ENCODE measurements at regions not wholly inside any gene's neighbourhood (a gene's known extent, or its start where the extent isn't known, plus 50 kb on each side); places are given as distances from the start of the nearest gene placed in this dataset.

- Histone ChIP-seq H3K27ac (no peak overlapping the region), H3K27me3 (no peaks in the 10 kb centered on the region), H3K36me3 (no peaks in the 10 kb centered on the region), H3K4me1 (no peaks in the 10 kb centered on the region), H3K4me3 (no peak overlapping the region), H3K9me3 (no peaks in the 10 kb centered on the region)
- no peak for TF ChIP-seq CTCF (IDR thresholded peaks at IDR 0.05)
- no peak for DNase-seq (ENCODE audit: low spot score)
Observed at GRCh38 chr16:6160303-6160702, 1062.7 kb upstream of the EEF2KMT start.

- Histone ChIP-seq H3K4me3 (no peak overlapping the region), H3K4me1 (no peaks in the 10 kb centered on the region), H3K27ac (no peak overlapping the region), H3K36me3 (no peaks in the 10 kb centered on the region), H3K27me3 (no peaks in the 10 kb centered on the region), H3K9me3 (no peaks in the 10 kb centered on the region)
- no peak for DNase-seq (ENCODE audit: low spot score)
- no peak for TF ChIP-seq CTCF (IDR thresholded peaks at IDR 0.05)
Observed at GRCh38 chr16:6157806-6158205, 1060.2 kb upstream of the EEF2KMT start.

- H3K4me3 ChIP-seq, result no peak overlapping the region
- no peaks in the 10 kb centered on the region for H3K9me3 ChIP-seq
- H3K27ac ChIP-seq, result no peak overlapping the region
- no peaks in the 10 kb centered on the region for H3K36me3 ChIP-seq
- DNase-seq (ENCODE audit: low spot score), result no peak
- no peaks in the 10 kb centered on the region for H3K27me3 ChIP-seq
- TF ChIP-seq CTCF (IDR thresholded peaks at IDR 0.05), result no peak
- no peaks in the 10 kb centered on the region for H3K4me1 ChIP-seq
Observed at GRCh38 chr16:6155271-6155670, 1057.7 kb upstream of the EEF2KMT start.

GRCh38 chr16:6153901-6154300 is 1056.3 kb upstream of the EEF2KMT start:
- Histone ChIP-seq H3K4me3 (no peak overlapping the region), H3K4me1 (no peaks in the 10 kb centered on the region), H3K27ac (no peak overlapping the region), H3K27me3 (no peaks in the 10 kb centered on the region), H3K9me3 (no peaks in the 10 kb centered on the region), H3K36me3 (no peaks in the 10 kb centered on the region)
- DNase-seq (ENCODE audit: low spot score), result no peak
- TF ChIP-seq CTCF (IDR thresholded peaks at IDR 0.05), result no peak

- Histone ChIP-seq H3K27me3 (no peaks in the 10 kb centered on the region), H3K4me3 (no peak overlapping the region), H3K4me1 (no peaks in the 10 kb centered on the region), H3K36me3 (no peaks in the 10 kb centered on the region), H3K27ac (no peak overlapping the region), H3K9me3 (peaks cover 0 to 3% of the 10 kb centered on the region in 2 donors)
- no peak for DNase-seq (ENCODE audit: low spot score)
- no peak for TF ChIP-seq CTCF (IDR thresholded peaks at IDR 0.05)
Observed at GRCh38 chr16:6149031-6149430, 1051.4 kb upstream of the EEF2KMT start.

GRCh38 chr16:6148361-6148760 is 1050.8 kb upstream of the EEF2KMT start:
- no peaks in the 10 kb centered on the region for H3K36me3 ChIP-seq
- TF ChIP-seq CTCF (IDR thresholded peaks at IDR 0.05), result no peak
- no peak for DNase-seq (ENCODE audit: low spot score)
- no peaks in the 10 kb centered on the region for H3K4me1 ChIP-seq
- H3K4me3 ChIP-seq, result no peak overlapping the region
- no peak overlapping the region for H3K27ac ChIP-seq
- H3K9me3 ChIP-seq, result peaks cover 0 to 3% of the 10 kb centered on the region in 2 donors
- H3K27me3 ChIP-seq, result no peaks in the 10 kb centered on the region

Data from right atrium auricular region (tissue), 2 donors.